NT2/D1 (cell line): ENCODE measurements at regions not wholly inside any gene's neighbourhood (a gene's known extent, or its start where the extent isn't known, plus 50 kb on each side); places are given as distances from the start of the nearest gene placed in this dataset.

ENCODE experiments used
- SUZ12 ChIP-seq: IDR thresholded peaks from 2 replicates; pipeline ENCODE4 v1.6.1; 2011; ENCODE audit not compliant: insufficient read length, insufficient read depth; ENCODE audit errors: extremely low read depth
- YY1 ChIP-seq: IDR thresholded peaks from 2 replicates; pipeline ENCODE4 v1.6.1; 2011; ENCODE audit not compliant: insufficient read length, insufficient read depth
- ZNF274 ChIP-seq: IDR thresholded peaks from 2 replicates; pipeline ENCODE4 v1.6.1; 2011; ENCODE audit warnings: mild to moderate bottlenecking, low read depth, low read length

GRCh38 chr11:129290966-129291365 lies 84.7 kb upstream of the BARX2 start:
- TF ChIP-seq ZNF274 (no peak), YY1 (no peak), SUZ12 (no peak)
